ENCODE measurements at regions not wholly inside any gene's neighbourhood (a gene's known extent, or its start where the extent isn't known, plus 50 kb on each side); places are given as distances from the start of the nearest gene placed in this dataset.
A peak's percentile ranks its signal among the peaks of the same experiment; 100 is the strongest.
"Not testable (repeated sequence)": the region's sequence is repeated elsewhere in the genome, so short reads cannot be mapped to it uniquely, and the experiment has no call there.

DNA sequence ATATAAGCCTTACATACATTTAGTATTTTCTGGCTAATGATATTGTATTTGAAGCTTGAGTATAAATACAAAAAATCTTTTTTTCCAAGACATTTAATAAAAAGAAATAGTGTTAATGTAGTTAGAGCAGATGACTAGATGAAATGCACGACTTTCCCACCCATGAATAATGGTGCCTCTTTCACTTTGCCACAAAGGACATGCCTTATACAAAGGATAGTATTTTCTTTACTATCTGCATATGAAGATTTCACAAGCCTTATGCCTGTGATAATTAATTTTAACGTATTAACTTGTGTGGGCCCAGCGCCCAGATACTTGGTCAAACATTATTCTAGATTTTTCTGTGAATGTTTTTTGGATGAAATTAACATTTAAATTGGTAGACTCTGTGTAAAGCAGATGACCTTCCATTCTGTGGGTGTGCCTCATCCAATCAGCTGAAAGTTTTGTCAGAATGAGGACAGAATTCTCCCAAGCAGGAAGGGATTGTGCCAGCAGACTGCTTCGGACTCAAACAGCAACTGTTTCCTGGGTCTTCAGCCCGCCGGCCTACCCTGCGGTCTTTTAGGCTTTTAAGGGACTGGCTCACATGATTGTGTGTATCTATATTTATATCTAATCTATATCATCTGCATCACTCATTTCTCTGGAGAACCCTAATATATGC, 115.4 kb downstream of the USP22 start:
- H3K27ac ChIP-seq, result peak overlapping the region; percentile 32 to 52
- no peak overlapping the region for H3K4me3 ChIP-seq
- intact Hi-C loops (cut with DNase I), result no loop called here
- no peaks in the 10 kb centered on the region for H3K4me1 ChIP-seq (replicated peaks)
- WGBS, result 74% methylated on average over 7 of the region's 7 CpGs
- TF ChIP-seq, protein P1, sequence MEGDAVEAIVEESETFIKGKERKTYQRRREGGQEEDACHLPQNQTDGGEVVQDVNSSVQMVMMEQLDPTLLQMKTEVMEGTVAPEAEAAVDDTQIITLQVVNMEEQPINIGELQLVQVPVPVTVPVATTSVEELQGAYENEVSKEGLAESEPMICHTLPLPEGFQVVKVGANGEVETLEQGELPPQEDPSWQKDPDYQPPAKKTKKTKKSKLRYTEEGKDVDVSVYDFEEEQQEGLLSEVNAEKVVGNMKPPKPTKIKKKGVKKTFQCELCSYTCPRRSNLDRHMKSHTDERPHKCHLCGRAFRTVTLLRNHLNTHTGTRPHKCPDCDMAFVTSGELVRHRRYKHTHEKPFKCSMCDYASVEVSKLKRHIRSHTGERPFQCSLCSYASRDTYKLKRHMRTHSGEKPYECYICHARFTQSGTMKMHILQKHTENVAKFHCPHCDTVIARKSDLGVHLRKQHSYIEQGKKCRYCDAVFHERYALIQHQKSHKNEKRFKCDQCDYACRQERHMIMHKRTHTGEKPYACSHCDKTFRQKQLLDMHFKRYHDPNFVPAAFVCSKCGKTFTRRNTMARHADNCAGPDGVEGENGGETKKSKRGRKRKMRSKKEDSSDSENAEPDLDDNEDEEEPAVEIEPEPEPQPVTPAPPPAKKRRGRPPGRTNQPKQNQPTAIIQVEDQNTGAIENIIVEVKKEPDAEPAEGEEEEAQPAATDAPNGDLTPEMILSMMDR (IDR thresholded peaks at IDR 0.05), result no peak
- TF ChIP-seq POLR2AphosphoS5 (IDR thresholded peaks at IDR 0.05) (no peak), POLR2A (IDR thresholded peaks at IDR 0.05) (no peak)
- H3K36me3 ChIP-seq, result no peaks in the 10 kb centered on the region
- no peaks in the 10 kb centered on the region for H3K9me3 ChIP-seq
- H3K27me3 ChIP-seq (replicated peaks; ENCODE audit: insufficient read depth), result no peaks in the 10 kb centered on the region
- DNase-seq (ENCODE audit: low spot score), result no peak

DNA sequence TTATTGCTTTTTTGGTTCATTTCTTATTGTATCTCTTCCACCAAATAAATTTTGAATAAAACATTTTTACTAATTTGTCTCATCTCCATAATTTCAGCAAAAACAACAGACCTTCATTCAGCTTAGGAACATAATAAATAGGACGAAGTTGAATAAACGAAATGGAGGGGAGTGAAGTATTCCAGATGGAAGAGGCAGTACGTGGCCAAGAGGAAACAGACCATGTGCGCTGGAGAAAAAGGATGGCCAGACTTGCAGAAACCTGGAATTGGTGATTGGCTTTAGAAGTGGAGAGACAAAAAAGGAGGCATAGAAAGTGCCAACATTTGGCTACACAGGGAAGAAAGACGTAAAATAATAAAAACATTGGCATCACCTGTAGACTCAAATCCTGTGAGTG, 113.5 kb downstream of the USP22 start:
- Histone ChIP-seq H3K4me1 (replicated peaks) (no peaks in the 10 kb centered on the region), H3K36me3 (no peaks in the 10 kb centered on the region), H3K27me3 (replicated peaks; ENCODE audit: insufficient read depth) (no peaks in the 10 kb centered on the region), H3K27ac (peak overlapping the region; percentile 26 to 52), H3K9me3 (no peaks in the 10 kb centered on the region), H3K4me3 (no peak overlapping the region)
- 64% methylated on average over 5 of the region's 5 CpGs for WGBS
- no peak for DNase-seq (ENCODE audit: low spot score)
- TF ChIP-seq POLR2A (IDR thresholded peaks at IDR 0.05) (no peak), POLR2AphosphoS5 (IDR thresholded peaks at IDR 0.05) (no peak)
- TF ChIP-seq, protein P1 (IDR thresholded peaks at IDR 0.05), result no peak
- intact Hi-C loops (cut with DNase I), result no loop called here

DNA sequence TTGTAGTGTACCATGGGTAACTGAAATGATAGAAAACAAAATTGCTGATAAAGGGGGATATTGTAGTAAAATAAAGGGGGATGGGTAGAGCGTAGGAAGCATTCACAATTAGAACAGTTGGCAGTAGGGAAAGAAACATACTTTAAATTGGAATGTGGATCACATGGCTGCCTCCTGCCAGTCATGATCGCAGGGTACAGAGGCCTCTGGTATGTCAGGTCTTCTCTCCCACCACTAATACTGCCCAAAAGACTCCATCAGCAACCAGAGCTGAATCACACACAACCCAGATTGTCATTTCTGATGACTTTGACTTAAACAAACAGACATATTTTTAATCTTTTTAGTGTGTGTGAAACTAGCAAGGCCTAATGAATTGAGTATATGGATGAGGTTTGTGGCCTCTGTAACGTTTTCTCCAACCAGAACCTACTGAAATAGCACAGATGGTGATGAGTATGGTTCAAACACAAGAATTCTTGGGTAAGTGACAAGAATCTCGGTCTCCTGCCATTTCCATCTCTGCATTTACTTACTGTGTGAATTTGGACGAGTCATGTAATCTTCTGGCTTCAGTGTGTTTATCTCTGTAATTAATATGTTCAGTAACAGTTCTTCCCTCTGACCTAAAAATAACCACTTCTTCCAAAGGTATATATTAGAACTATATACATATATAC, 112.6 kb downstream of the USP22 start:
- 68% methylated on average over 5 of the region's 5 CpGs for WGBS
- TF ChIP-seq POLR2A (IDR thresholded peaks at IDR 0.05), result no peak
- no peak for TF ChIP-seq POLR2AphosphoS5 (IDR thresholded peaks at IDR 0.05)
- TF ChIP-seq, protein P1 (IDR thresholded peaks at IDR 0.05), result no peak
- H3K27ac ChIP-seq, result peak overlapping the region in 1 of 2 donors; percentile 52

DNA sequence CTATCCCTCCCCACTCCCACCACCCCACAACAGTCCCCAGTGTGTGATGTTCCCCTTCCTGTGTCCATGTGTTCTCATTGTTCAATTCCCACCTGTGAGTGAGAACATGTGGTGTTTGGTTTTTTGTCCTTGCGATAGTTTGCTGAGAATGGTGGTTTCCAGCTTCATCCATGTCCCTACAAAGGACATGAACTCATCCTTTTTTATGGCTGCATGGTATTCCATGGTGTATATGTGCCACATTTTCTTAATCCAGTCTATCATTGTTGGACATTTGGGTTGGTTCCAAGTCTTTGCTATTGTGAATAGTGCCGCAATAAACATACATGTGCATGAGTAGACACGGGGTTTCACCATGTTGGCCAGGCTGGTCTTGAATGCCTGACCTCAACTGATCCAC, 109.8 kb downstream of the USP22 start:
- H3K27ac ChIP-seq; DNase-seq (ENCODE audit: low spot score); H3K9me3 ChIP-seq; intact Hi-C loops (cut with DNase I); H3K27me3 ChIP-seq (replicated peaks; ENCODE audit: insufficient read depth); H3K4me3 ChIP-seq; H3K36me3 ChIP-seq; H3K4me1 ChIP-seq (replicated peaks): not testable (repeated sequence)
- WGBS, result 79% methylated on average over 3 of the region's 3 CpGs

More for the DNA sequence above, 112.6 kb downstream of the USP22 start:
- Histone ChIP-seq H3K9me3 (no peaks in the 10 kb centered on the region), H3K27me3 (replicated peaks; ENCODE audit: insufficient read depth) (no peaks in the 10 kb centered on the region), H3K4me1 (replicated peaks) (no peaks in the 10 kb centered on the region), H3K36me3 (no peaks in the 10 kb centered on the region), H3K4me3 (no peak overlapping the region)
- DNase-seq (ENCODE audit: low spot score), result no peak
- intact Hi-C loops (cut with DNase I), result no loop called here

DNA sequence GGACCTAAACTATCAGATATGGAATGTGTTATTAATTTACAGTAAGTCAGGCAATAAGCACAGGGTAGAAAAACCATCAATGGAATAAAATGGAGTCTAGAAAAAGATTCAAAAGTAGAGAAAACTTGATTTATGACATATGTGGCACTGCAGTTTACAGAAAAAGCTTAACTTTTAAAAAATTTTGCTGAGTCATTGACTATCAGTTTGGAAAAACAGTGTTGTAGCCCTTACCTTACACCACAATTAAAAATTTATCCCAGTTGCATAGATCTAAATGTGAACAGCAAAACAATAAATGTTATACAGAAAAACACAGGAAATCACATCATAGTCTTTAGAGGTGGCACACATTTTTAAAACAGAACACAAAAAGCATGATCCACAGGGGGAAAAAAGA, 108.5 kb downstream of the USP22 start:
- peaks cover 3% of the 10 kb centered on the region for H3K4me1 ChIP-seq (replicated peaks)
- H3K27me3 ChIP-seq (replicated peaks; ENCODE audit: insufficient read depth), result no peaks in the 10 kb centered on the region
- peak overlapping the region in 1 of 2 donors; percentile 11 for H3K27ac ChIP-seq
- H3K9me3 ChIP-seq, result no peaks in the 10 kb centered on the region
- DNase-seq (ENCODE audit: low spot score), result no peak
- H3K4me3 ChIP-seq, result no peak overlapping the region
- intact Hi-C loops (cut with DNase I), result no loop called here
- TF ChIP-seq POLR2A (IDR thresholded peaks at IDR 0.05), result no peak
- no peak for TF ChIP-seq POLR2AphosphoS5 (IDR thresholded peaks at IDR 0.05)
- TF ChIP-seq, protein P1 (IDR thresholded peaks at IDR 0.05), result no peak
- H3K36me3 ChIP-seq, result no peaks in the 10 kb centered on the region

Measured in prostate gland (tissue), 2 donors.